ENCODE measurements at regions not wholly inside any gene's neighbourhood (a gene's known extent, or its start where the extent isn't known, plus 50 kb on each side); places are given as distances from the start of the nearest gene placed in this dataset.

DNA sequence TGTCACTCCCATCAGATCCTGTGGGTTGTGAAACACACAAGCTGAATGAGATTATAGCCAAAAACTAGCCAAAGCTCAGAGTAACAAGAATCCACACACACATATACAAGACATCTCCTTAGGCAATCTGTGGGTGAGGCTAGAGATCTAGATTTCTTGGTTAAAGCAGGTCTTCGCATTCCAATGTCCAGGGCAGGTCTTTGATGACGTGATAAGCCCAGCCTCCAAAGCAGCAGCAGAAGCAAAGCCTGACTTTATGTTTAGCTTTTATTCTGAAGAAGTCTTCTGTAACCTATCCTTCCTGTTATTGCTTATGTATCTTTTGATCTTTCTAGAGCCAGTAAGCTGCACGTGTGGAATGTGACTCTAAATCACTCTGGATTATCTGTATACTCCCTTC lies 199.1 kb upstream of the SLC30A5 start:
- no peak for DNase-seq

GRCh38 chr5:68898951-68899471 lies 194.8 kb upstream of the SLC30A5 start:
- no peak for DNase-seq

DNA sequence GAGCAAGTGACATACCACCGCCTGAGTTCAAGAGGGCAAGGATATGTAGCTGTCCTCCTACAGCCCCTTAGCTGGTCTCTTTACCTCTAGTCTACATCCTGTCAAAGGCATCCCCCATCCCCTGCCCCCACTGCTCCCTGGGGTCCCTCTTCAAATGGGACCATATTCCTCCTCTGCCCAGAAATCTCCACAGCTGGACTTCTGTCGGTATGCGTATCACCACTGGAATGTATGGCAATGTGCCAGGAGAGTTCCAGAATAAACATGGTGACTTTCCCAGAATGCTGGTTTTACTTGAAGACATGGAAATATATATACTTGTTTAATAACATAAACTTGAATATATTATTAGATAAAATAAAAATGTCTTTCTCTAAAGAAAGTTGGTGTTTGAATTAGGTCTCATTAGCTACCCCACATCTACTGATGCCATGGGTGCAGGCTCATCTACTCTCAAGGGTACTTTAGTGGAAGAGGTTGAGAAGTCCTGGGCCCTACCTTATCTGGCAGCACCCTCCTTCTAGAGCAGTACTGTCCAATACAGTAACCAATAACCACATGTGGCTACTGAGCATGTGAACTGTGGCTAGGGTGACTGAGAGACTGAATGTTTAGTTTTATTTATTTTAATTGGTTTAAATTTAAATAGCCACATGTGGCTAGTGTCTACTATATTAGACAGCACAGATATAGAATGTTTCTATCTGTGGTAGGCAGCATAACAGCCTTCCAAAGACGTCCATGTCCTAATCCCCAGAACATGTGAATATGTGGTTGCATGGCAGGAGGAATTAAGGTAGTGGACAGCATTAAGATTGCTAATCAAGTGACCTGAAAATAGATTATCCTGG lies 181.7 kb upstream of the SLC30A5 start:
- no peak for DNase-seq

GRCh38 chr5:68915079-68915478 lies 178.7 kb upstream of the SLC30A5 start:
- no peak for DNase-seq

- no peak for DNase-seq
These were observed 175.5 kb upstream of the SLC30A5 start for GRCh38 chr5:68918306-68918705.

DNA sequence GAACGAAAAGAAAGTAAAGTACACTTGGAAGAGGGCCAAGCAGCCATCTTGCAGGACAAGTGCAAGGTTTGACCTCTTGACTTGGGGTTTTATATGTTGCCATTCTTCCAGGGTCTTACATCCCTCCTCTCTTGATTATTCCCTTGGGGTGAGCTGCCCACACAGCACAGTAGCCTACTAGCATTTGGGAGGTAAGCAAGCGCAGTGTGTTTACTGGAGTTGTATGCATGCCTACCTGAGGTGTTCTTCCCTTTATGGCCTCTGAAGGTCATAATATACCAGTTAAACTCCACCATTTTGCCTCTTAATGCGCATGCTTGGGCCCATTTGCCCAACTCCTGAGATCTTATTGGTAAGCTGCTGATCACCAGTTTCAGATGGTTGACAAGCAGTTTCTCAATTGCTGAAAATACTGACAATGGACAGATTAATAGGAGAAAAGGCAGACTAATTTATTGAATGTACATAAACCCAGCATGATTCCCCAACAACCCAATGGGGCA lies 173.8 kb upstream of the SLC30A5 start:
- DNase-seq: no peak

- DNase-seq: no peak
These were observed 172.9 kb upstream of the SLC30A5 start for GRCh38 chr5:68920888-68921287.

- no peak for DNase-seq
These were observed 171.4 kb upstream of the SLC30A5 start for GRCh38 chr5:68922172-68922987.

GRCh38 chr5:68924481-68925145 lies 169.2 kb upstream of the SLC30A5 start:
- DNase-seq: no peak

DNA sequence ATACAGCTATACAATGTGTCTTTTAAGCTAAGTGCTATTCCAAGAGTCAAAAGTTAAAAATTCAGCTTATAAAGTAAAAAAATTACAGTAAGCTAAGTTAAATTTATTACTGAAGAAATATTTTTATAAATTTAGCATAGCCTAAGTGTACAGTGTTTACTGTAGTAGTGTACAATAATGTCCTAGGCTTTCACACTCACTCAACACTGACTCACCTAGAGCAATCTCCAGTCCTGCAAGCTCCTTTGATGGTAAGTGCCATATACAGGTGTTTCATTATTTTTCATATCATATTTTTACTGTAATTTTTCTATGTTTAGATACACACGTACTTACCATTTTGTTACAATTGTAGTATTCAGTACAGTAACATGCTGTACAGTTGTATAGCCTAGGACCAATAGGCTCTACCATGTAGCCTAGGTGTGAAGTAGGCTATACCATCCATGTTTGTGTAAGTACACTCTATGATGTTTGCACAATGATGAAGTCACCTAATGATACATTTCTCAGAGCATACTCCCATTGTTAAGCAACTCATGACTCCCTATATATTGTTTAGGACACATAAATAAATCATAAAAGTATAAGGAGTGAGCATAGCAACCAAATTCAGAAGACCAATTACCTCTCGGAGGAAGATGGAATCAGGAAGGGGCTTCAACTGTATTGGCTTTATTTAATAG lies 165.1 kb upstream of the SLC30A5 start:
- no peak for DNase-seq

DNA sequence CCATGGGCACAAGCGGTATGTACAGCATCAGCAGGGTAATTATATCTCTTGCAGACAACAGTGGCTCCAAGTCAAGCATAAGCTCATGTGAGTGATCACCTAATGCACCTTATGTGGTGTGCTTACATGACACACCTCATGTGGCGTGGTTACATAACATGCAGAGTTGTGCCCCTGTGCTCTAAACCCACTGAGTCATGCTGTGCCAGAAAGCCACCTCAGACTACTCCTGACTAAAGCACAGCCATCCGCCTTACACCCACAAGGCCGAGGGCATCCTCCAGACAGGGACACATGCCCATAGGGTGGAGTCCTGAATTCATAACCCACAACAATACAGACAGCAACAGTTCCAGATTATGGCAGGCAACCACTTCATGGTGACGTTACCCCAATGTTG lies 163.7 kb upstream of the SLC30A5 start:
- no peak for DNase-seq

DNA sequence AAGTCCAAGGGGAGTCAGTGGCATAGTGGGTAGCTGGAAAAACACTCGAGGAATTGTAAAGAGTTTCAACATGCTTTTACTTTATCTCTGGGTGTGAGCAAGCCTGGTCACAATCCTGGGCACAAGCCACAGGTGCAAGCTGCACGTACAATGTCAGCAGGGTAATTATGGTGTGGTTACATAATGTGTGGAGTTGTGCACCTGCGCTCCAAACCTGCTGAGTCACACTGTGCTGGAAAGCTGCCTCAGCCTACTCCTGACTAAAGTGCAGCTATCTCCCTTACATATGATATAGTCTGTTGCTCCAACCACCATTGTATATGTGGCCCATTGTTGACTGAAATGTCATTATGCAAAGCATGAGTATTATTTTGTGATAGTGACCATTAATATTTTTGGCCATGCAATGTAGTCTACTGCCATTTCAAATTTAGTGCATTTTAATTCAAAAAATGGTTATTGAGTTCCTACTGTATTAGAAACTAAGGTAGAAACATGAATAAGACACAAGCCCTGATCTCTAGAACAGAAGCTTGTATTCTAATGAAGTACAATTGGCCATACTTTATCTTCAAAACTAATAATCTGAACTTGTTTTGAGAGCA lies 160.9 kb upstream of the SLC30A5 start:
- DNase-seq: no peak

GRCh38 chr5:68942169-68942568 lies 151.6 kb upstream of the SLC30A5 start:
- DNase-seq: no peak

DNA sequence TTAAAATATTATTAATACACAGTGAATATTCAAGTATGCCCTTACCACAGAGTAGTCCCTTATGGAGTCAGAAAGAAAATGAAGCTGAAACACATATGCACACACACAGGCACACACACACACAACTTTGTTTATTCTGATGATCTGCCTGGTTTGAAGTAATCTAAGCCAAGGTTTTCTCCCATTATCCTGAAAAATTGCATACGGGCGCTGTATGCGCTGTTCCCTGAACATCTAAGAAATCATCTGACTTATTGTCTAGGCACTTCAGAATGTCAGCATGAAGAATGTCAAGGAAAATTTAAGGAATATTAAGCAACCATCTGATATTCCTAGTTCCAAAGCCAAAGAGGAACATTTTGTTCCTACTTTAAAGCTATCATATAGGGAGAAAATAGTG lies 147.1 kb upstream of the SLC30A5 start:
- no peak for DNase-seq

DNA sequence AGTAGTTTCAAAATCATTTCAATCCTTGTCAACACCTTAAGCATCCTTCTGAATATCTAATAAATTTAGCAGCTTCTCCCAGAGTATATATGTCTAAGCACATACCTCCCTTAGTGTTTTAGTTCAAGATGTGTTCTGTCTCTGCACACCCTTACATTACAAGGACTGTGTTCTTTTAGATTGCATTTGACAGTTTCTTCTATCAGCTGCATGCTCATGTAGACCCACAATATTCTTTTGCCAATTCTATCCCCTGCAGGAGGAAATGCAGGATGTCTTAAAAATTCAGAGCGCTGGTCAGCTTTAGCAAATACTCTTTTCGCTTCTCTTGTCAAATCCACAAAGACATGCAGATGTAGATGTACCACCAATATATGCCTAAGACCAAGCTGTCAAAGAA lies 145.8 kb upstream of the SLC30A5 start:
- no peak for DNase-seq

DNA sequence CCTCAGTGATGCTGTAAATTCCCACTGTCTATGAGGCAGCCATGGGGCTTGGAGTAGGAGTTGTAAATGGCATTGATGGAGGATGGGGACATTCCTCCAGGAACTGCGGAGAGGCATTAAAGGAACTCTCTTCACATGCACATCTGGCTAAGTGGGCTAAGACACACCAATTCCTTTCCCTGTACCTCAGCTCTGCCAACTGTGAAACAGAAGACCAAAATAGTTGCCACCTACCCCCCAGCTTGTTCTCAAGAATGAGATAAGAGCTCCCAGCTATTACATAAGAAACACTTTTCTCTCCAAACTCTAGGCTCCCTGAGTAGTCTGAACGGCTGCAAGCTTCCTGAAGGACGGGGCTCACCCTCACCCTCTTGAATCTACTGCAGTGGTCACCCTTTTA lies 144.6 kb upstream of the SLC30A5 start:
- no peak for DNase-seq

GRCh38 chr5:68949711-68950110 lies 144.1 kb upstream of the SLC30A5 start:
- no peak for DNase-seq

DNA sequence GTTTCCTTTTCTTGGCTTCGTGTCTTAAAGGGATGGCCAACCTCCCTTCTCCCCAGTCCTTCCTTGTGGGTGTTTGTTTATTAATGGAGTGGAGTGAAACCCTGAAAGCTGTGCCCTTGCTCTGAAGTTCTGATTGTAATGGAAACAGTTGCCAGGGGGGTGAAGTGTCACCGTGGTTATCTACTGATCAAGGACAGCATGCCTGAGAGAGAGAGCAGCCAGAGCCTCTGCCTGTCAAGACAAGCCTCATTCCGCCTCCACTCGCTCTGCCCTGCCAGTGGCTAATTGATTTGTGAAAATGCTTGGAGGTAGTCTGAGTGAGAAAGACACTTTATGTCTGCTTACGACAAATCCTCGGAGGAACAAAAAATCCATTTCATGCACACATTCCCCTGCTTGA lies 143.7 kb upstream of the SLC30A5 start:
- DNase-seq: no peak

GRCh38 chr5:68950930-68951329 lies 142.9 kb upstream of the SLC30A5 start:
- no peak for DNase-seq

GRCh38 chr5:68953231-68953874 lies 140.5 kb upstream of the SLC30A5 start:
- DNase-seq: no peak

GRCh38 chr5:68953875-68954617 lies 139.8 kb upstream of the SLC30A5 start:
- no peak for DNase-seq
